HUES64 (cell line): ENCODE measurements at regions not wholly inside any gene's neighbourhood (a gene's known extent, or its start where the extent isn't known, plus 50 kb on each side); places are given as distances from the start of the nearest gene placed in this dataset.

Source experiments
- H3K27ac ChIP-seq: 2 replicates; pipeline ENCODE4 v1.7.0; 2013; ENCODE audit warnings: low read depth, low read length, inconsistent platforms
- H3K27me3 ChIP-seq: 2 replicates; pipeline ENCODE4 v1.6.1; 2013; ENCODE audit warnings: mild to moderate bottlenecking, low read length; ENCODE audit not compliant: insufficient read depth
- H3K36me3 ChIP-seq: 2 replicates; pipeline ENCODE4 v1.6.1; 2013; ENCODE audit warnings: mild to moderate bottlenecking, low read length; ENCODE audit not compliant: insufficient read depth
- H3K4me1 ChIP-seq: 2 replicates; pipeline ENCODE4 v1.6.1; 2013; ENCODE audit warnings: mild to moderate bottlenecking, low read length, moderate library complexity; ENCODE audit not compliant: insufficient read depth
- H3K4me3 ChIP-seq: 2 replicates; pipeline ENCODE4 v1.5.1; 2013; ENCODE audit warnings: mild to moderate bottlenecking, low read length, moderate library complexity
- H3K9ac ChIP-seq: 2 replicates; pipeline ENCODE4 v1.6.1; 2013; ENCODE audit warnings: mild to moderate bottlenecking, low read depth, low read length
- H3K9me3 ChIP-seq: 2 replicates; pipeline ENCODE4 v1.6.1; 2013; ENCODE audit warnings: low read depth, low read length; ENCODE audit not compliant: insufficient read depth
- WGBS: fragments of 150-250, 120-280 bp; methylation state at CpG from one replicate; pipeline ENCODE4 v1.1.7; 2013; ENCODE audit warnings: missing lambda C conversion rate; 5-methylcytosine and 5-hydroxymethylcytosine counted together

DNA sequence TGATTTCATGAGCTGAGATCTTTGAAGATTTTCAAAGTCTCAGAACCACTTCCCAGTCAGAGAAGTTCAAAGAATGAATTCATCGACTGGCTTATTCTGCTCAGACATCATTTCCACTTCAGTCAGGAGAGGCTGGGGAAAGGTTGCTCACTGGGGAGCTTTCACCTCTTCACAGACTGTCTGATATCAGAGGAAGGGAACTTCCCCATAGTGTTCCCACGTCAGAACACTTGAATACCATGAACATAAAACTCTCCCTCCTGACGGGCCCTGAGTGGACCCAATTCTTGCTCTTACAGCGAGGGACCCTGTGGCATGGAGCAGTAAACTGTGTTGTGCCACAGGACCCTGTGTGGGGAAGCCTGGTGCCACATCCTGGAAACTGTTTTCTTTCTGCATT lies 492.6 kb downstream of the COG6 start:
- H3K27me3 ChIP-seq, result no peaks in the 10 kb centered on the region
- no peak overlapping the region for H3K9ac ChIP-seq
- 87% methylated on average over 4 of the region's 4 CpGs for WGBS
- no peak overlapping the region for H3K4me3 ChIP-seq
- H3K9me3 ChIP-seq, result no peaks in the 10 kb centered on the region
- no peaks in the 10 kb centered on the region; the same call in 1 of the 2 replicates for H3K4me1 ChIP-seq
- H3K27ac ChIP-seq, result no peak overlapping the region
- no peaks in the 10 kb centered on the region for H3K36me3 ChIP-seq

GRCh38 chr13:40148742-40149141 lies 493.3 kb downstream of the COG6 start:
- H3K9ac ChIP-seq, result no peak overlapping the region
- no peaks in the 10 kb centered on the region for H3K9me3 ChIP-seq
- H3K4me1 ChIP-seq, result no peaks in the 10 kb centered on the region; the same call in 1 of the 2 replicates
- H3K27me3 ChIP-seq, result no peaks in the 10 kb centered on the region
- no peak overlapping the region for H3K4me3 ChIP-seq
- no peak overlapping the region for H3K27ac ChIP-seq
- WGBS, result 73% methylated on average over 1 of the region's 1 CpG
- H3K36me3 ChIP-seq, result no peaks in the 10 kb centered on the region

DNA sequence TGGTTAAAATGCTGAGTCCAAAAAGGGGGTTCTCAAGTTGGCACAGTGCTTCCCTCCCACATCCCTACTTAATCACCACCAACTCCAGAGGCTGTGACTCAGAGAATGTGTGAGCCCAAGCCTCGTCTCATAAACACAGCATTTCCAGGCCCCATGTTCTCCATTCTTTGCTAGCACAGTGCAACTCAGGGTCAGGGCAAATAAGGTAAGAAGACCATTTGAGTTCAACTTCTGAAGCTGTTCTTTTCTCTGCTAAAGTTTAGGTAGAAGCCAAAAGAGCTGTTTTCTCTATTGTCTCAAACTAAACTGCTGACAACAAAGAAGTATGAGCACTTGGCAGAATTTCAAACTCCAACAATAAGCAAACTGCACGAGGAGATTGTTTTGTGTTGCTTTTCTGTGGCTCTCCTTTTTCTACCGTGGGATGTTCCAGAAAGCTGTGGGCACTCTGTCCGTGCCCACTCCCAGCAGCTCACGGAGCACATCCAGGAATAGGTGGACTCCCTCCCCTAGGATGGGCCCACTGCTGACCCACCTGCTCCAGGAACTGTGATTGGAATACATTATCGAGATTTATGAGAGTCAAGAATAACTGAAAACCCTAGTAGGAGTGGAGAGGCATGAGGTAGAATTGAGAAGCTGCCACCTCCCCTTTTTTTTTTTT lies 494.3 kb downstream of the COG6 start:
- H3K4me1 ChIP-seq, result no peaks in the 10 kb centered on the region; the same call in 1 of the 2 replicates
- H3K4me3 ChIP-seq, result no peak overlapping the region
- no peaks in the 10 kb centered on the region for H3K27me3 ChIP-seq
- H3K36me3 ChIP-seq, result no peaks in the 10 kb centered on the region
- no peaks in the 10 kb centered on the region for H3K9me3 ChIP-seq
- no peak overlapping the region for H3K9ac ChIP-seq
- WGBS, result 91% methylated on average over 6 of the region's 6 CpGs
- no peak overlapping the region for H3K27ac ChIP-seq

DNA sequence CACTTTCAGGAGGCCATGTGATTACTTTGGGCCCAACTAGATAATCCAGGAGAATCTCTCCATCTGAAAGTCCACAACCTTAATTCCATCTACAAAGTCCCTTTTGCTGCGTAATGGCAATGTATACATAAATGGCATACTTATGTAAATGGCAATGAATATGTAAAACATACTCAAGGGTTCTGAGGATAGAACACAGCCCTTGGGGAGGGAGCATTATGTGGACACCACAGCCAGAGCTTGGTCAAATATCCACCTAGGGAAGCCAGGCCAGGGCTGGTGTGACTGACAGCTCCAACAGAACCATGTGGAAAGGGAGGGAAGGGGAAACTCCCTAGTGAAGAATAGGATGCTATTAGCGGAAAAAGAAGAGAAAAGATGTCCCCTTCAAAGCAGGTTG lies 496.2 kb downstream of the COG6 start:
- H3K27me3 ChIP-seq, result no peaks in the 10 kb centered on the region
- H3K9me3 ChIP-seq, result no peaks in the 10 kb centered on the region
- H3K4me3 ChIP-seq, result no peak overlapping the region
- no peaks in the 10 kb centered on the region for H3K36me3 ChIP-seq
- H3K9ac ChIP-seq, result no peak overlapping the region
- H3K4me1 ChIP-seq, result peaks cover 4% of the 10 kb centered on the region; the same call in 1 of the 2 replicates
- 100% methylated on average over 1 of the region's 2 CpGs for WGBS
- H3K27ac ChIP-seq, result no peak overlapping the region

DNA sequence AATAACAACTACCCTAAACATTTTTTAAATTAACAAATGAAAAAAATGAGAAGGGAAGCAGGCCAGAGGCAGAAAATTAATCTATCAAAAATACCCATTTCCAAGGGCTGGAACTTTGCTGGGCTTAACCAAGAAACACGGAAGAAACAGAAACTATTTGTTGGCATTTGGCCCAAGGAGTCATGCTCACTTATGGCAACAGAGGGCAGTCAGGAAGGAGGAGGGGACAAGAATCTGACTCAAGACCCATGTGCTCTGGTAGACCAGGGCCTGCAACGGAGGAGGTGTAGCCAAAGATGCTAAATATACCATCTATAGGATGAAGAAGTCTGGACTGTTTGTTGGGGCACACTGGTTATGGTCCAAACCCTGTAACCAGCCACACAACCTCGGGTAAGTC lies 496.7 kb downstream of the COG6 start:
- H3K27me3 ChIP-seq, result no peaks in the 10 kb centered on the region
- no peaks in the 10 kb centered on the region for H3K36me3 ChIP-seq
- no peak overlapping the region for H3K9ac ChIP-seq
- over 99% methylated on average over 3 of the region's 3 CpGs for WGBS
- peaks cover 4% of the 10 kb centered on the region; the same call in 1 of the 2 replicates for H3K4me1 ChIP-seq
- no peak overlapping the region for H3K4me3 ChIP-seq
- no peaks in the 10 kb centered on the region for H3K9me3 ChIP-seq
- no peak overlapping the region for H3K27ac ChIP-seq

DNA sequence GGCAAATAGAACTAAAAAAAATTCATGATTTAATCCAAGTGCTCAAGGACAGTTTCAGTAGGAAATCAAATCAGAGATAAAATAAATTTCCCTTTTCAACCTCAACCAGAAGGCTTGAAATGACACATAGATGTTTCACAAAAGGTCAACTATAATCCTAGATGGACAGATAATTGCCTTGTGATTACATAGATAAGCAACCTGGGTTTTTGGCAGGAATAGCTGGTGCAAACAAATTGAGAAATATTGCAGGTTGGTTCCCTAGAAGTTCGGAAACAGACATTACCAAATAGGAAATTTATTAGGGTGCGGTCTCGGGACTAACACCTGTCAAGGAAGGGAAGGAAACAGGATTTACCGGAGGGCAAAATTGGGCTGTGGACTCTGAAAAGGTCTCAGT lies 497.5 kb downstream of the COG6 start:
- no peaks in the 10 kb centered on the region for H3K27me3 ChIP-seq
- H3K36me3 ChIP-seq, result no peaks in the 10 kb centered on the region
- H3K9ac ChIP-seq, result no peak overlapping the region
- 96% methylated on average over 4 of the region's 4 CpGs for WGBS
- H3K9me3 ChIP-seq, result no peaks in the 10 kb centered on the region
- H3K4me3 ChIP-seq, result no peak overlapping the region
- H3K4me1 ChIP-seq, result peaks cover 4% of the 10 kb centered on the region; the same call in 1 of the 2 replicates
- no peak overlapping the region for H3K27ac ChIP-seq

DNA sequence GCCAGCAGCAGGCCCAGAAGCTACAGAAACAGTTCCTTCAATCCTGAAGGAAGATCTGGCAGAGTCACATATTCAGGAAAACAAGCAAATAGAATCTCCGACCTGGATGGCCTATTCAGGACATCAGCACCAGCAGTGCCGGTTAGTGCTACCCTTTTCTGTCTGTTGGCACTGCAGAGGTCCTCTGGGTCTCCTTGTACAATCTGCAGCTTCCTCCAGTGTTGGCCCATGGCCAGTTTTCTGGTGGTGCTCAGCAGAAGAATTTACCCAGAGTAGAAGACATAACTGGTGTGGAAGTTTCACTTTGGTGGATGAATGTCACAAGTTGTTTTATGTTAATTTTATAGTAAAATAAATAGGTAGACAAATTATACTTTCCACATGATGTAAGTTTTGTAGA lies 498.1 kb downstream of the COG6 start:
- no peaks in the 10 kb centered on the region for H3K9me3 ChIP-seq
- no peaks in the 10 kb centered on the region for H3K27me3 ChIP-seq
- no peaks in the 10 kb centered on the region for H3K36me3 ChIP-seq
- H3K4me3 ChIP-seq, result no peak overlapping the region
- WGBS, result 94% methylated on average over 2 of the region's 2 CpGs
- peaks cover 4% of the 10 kb centered on the region; the same call in 1 of the 2 replicates for H3K4me1 ChIP-seq
- no peak overlapping the region for H3K9ac ChIP-seq
- H3K27ac ChIP-seq, result no peak overlapping the region

- Histone ChIP-seq H3K9ac (no peak overlapping the region), H3K4me1 (peaks cover 4% of the 10 kb centered on the region; the same call in 1 of the 2 replicates), H3K27ac (no peak overlapping the region), H3K27me3 (no peaks in the 10 kb centered on the region), H3K4me3 (no peak overlapping the region), H3K9me3 (no peaks in the 10 kb centered on the region), H3K36me3 (no peaks in the 10 kb centered on the region)
- WGBS, result 100% methylated on average over 2 of the region's 2 CpGs
Measured at GRCh38 chr13:40155201-40155600, 499.7 kb downstream of the COG6 start.

GRCh38 chr13:40158218-40158617 lies 502.8 kb downstream of the COG6 start:
- no peak overlapping the region for H3K27ac ChIP-seq
- no peak overlapping the region for H3K9ac ChIP-seq
- no peaks in the 10 kb centered on the region for H3K36me3 ChIP-seq
- no peak overlapping the region for H3K4me3 ChIP-seq
- 94% methylated on average over 1 of the region's 1 CpG for WGBS
- H3K27me3 ChIP-seq, result no peaks in the 10 kb centered on the region
- peaks cover 4% of the 10 kb centered on the region; the same call in 1 of the 2 replicates for H3K4me1 ChIP-seq
- no peaks in the 10 kb centered on the region for H3K9me3 ChIP-seq

- WGBS, result 87% methylated on average over 4 of the region's 4 CpGs
- Histone ChIP-seq H3K4me3 (no peak overlapping the region), H3K27me3 (no peaks in the 10 kb centered on the region), H3K36me3 (no peaks in the 10 kb centered on the region), H3K9ac (no peak overlapping the region), H3K9me3 (no peaks in the 10 kb centered on the region), H3K4me1 (peaks cover 4% of the 10 kb centered on the region; the same call in 1 of the 2 replicates), H3K27ac (no peak overlapping the region)
Measured at GRCh38 chr13:40158757-40159156, 503.3 kb downstream of the COG6 start.

GRCh38 chr13:40159736-40160135 lies 504.3 kb downstream of the COG6 start:
- Histone ChIP-seq H3K4me1 (peaks cover 4% of the 10 kb centered on the region; the same call in 1 of the 2 replicates), H3K27me3 (no peaks in the 10 kb centered on the region), H3K36me3 (no peaks in the 10 kb centered on the region), H3K27ac (no peak overlapping the region), H3K4me3 (no peak overlapping the region), H3K9ac (no peak overlapping the region), H3K9me3 (no peaks in the 10 kb centered on the region)
- WGBS, result 94% methylated on average over 4 of the region's 4 CpGs
